GM13977 (cell line): ENCODE measurements at regions not wholly inside any gene's neighbourhood (a gene's known extent, or its start where the extent isn't known, plus 50 kb on each side); places are given as distances from the start of the nearest gene placed in this dataset.
"Not testable (repeated sequence)": the region's sequence is repeated elsewhere in the genome, so short reads cannot be mapped to it uniquely, and the experiment has no call there.

Experiments
- DNase-seq: peaks from one replicate; pipeline ENCODE4 v3.0.0; 2012; ENCODE audit warnings: low spot score
- in situ Hi-C: fragments of 300-500 bp; cut with MboI; formaldehyde crosslinking; loops from one replicate; pipeline ENCODE4 v1.12.0; 2022; ENCODE audit warnings: low sequenced_read_pairs, low pct_unique_long_range_greater_than_20kb, mixed read lengths, inconsistent platforms; ENCODE audit not compliant: unreplicated experiment
- TF ChIP-seq, protein P1 (sequence below): IDR thresholded peaks from 2 replicates; pipeline ENCODE4 v1.5.1; 2012; ENCODE audit warnings: mild to moderate bottlenecking, control low read depth; ENCODE audit not compliant: insufficient read depth; ENCODE audit errors: extremely low read depth, missing control alignments

DNA sequence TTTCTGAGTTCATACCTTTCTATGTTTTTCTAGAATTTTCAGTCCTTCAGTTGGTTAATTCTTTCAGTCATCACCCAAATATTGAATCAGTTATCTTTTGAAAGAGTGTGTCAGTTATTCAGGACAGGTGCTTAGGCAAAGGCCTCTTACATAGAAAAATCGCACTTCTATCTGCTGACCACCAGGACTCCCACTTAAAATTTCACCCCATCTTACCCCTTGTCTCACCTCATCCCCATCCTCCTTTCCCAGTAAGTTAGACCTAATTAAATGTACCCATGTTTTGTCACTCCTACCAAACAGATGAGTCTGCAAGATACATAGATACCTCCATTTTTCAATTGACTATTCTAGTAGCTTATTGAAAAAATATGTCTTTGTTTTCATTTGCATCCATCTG lies 159.9 kb upstream of the PIK3R1 start:
- in situ Hi-C loops = no loop called here
- DNase-seq = no peak
- TF ChIP-seq, protein P1, sequence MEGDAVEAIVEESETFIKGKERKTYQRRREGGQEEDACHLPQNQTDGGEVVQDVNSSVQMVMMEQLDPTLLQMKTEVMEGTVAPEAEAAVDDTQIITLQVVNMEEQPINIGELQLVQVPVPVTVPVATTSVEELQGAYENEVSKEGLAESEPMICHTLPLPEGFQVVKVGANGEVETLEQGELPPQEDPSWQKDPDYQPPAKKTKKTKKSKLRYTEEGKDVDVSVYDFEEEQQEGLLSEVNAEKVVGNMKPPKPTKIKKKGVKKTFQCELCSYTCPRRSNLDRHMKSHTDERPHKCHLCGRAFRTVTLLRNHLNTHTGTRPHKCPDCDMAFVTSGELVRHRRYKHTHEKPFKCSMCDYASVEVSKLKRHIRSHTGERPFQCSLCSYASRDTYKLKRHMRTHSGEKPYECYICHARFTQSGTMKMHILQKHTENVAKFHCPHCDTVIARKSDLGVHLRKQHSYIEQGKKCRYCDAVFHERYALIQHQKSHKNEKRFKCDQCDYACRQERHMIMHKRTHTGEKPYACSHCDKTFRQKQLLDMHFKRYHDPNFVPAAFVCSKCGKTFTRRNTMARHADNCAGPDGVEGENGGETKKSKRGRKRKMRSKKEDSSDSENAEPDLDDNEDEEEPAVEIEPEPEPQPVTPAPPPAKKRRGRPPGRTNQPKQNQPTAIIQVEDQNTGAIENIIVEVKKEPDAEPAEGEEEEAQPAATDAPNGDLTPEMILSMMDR = no peak

DNA sequence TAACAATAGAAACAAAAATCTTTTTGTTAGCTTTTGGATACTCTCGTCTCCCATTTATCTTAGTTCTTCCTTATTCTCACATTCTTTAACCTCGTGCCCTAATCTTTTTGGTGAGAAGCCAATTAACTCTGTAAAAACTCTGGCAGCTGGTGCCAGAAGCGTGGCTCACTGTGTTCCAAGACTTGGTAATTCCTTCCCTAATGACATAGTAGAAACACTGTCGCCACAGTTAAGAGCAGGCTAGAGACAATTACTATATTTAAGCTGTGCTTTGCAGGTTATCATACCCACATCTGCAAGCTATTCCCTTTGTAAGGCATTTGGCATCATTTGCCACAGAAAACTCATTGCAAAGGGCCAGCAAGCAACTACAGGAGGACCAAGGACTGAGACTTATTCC lies 160.9 kb upstream of the PIK3R1 start:
- DNase-seq = no peak
- in situ Hi-C loops = no loop called here
- TF ChIP-seq, protein P1 = no peak

DNA sequence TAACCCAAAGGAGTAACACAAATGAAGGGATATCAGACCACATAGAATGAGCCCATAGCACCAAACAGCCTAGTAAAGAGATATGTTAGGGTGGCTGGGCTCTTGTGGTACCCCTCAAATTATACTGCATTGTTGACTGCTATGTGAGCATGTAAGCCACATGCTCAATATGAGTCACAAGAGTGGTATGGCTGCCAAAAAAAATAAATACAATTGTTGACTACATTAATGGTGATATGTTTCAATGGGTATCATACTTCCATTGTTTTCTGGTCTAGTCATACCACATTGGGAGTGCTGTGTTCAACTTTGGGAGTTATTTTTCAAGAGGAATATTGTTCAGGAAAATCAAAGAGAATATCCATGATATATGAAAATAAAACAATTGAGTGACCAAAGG lies 162.4 kb upstream of the PIK3R1 start:
- TF ChIP-seq, protein P1 = no peak
- DNase-seq = no peak
- in situ Hi-C loops = no loop called here

DNA sequence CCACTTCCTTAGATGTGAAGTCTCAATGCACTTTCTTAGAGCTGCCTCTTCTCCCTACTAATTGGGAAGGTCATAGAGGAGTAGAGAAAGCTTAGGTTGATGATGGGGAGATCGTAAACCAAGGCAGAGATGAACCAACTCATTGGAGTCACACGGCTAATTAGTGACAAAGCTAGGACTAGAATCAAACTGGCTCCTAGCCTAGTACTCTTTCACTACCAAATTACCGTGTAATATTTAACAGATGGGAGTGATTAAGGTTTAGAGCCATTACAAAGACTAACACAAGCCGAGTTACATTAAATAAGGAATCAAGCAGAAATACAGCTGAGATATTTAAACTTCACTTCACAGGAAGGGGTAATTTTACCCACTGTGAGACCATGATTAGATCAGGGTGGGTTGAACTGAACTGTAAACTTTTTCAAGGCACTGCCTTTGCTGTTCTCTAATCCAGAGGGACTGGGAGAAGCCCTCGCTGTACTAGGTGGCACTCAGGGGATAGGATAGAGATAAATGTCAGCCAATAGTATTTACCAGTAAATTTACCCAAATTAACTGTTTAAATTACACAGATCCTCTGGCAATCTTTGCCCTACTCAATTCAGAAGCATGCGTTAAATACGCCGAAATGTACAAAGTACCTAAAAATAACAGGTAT lies 166.4 kb upstream of the PIK3R1 start:
- DNase-seq = no peak
- TF ChIP-seq, protein P1 = no peak
- in situ Hi-C loops = no loop called here

DNA sequence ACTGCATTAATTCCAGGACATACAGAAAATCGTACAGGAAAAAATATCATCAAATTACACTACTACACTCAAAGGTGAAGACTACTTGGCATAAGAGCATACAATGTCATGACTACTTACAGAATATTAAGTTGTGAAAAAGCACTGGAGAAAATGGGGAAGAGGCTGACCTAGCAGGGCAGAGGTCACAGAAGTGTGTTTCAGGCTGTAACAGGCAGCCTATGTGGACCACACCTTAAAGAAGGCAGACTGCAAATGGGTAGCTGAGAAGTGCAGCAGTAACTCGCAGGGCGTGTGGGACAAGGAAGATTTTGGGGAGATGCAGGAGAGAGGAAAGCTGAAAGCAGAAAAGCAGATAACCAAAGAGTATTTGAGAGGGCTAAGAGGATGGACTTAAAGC lies 167.0 kb upstream of the PIK3R1 start:
- DNase-seq = no peak
- TF ChIP-seq, protein P1 = no peak
- in situ Hi-C loops = no loop called here

DNA sequence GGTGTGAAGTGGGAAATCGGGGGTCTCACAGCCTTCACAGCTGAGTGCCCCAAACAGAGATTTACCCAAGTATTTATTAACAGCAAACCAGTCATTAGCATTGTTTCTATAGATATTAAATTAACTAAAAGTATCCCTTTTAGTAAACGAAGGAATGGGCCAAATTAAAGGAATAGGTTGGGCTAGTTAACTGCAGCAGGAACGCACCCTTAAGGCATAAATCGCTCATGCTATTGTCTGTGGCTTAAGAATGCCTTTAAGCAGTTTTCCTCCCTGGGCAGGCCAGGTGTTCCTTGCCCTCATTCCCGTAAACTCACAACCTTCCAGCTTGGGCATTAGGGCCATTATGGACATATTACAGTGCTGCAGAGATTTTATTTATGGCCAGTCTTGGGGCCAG lies 167.5 kb upstream of the PIK3R1 start:
- DNase-seq, in situ Hi-C loops: not testable (repeated sequence)

DNA sequence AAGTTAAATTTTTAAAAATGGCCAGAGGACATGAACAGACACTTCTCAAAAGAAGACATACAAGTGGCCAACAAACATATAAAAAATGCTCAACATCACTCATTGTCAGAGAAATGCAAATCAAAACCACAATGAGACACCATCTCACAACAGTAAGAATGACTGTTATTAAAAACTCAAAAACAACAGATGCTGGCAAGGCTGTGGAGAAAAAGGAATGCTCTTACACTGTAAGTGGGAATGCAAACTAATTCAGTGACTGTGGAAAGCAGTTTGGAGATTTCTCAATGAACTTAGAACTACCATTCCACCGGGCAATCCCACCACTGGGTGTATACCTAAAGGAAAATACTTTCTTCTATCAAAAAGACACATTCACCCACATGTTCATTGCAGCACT lies 168.5 kb upstream of the PIK3R1 start:
- DNase-seq = no peak
- in situ Hi-C loops = no loop called here
- TF ChIP-seq, protein P1 = no peak
